ENCODE measurements at regions not wholly inside any gene's neighbourhood (a gene's known extent, or its start where the extent isn't known, plus 50 kb on each side); places are given as distances from the start of the nearest gene placed in this dataset.
A peak's percentile ranks its signal among the peaks of the same experiment; 100 is the strongest.

DNA sequence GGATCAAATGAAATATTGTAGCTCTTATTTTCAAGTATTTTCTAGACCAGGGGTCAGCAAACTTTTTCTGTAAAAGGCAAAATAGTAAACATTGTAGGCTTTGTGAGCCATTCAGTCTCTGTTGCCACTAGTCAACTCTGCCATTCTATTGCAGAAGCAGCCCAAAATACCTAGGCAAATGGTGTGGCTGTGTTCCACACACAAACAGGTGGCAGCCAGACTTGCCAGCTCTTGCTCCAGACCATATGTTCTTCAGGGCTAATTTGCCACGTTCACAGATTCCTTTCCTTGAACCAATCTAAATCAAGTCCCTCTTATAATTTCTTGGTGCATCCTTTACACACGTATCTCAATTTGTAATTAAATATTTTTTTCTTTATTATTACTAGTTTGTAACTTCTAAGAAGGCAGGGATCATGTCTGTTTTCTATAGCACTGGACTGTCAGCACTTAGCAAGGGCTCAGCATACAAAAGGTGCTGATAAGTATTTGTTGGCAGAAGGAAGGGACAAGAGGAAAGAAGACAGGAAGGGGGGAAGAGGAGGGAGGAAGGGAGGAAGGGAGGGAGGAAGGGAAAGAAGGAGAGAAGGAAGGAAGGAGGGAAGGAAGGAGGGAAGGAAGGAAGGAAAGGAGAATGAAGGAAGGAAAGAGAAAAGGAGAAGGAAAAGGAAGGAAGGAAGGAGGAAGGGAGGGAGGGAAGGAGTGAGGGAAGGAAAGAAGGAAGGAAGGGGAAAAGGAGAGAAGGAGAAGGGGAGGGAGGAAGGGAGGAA, 106.5 kb upstream of the EDEM3 start:
- TF ChIP-seq POLR2A (IDR thresholded peaks at IDR 0.05; ENCODE audit: low read depth, low read length) (no peak), POLR2AphosphoS5 (IDR thresholded peaks at IDR 0.05; ENCODE audit: low read depth, low read length) (no peak), TAF1 (IDR thresholded peaks at IDR 0.05; ENCODE audit: low read depth, low read length) (no peak), PAX5 (IDR thresholded peaks at IDR 0.05; ENCODE audit: insufficient read depth, low read length, severe bottlenecking) (no peak), SPI1 (IDR thresholded peaks at IDR 0.05; ENCODE audit: low read depth, low read length) (no peak), POU2F2 (IDR thresholded peaks at IDR 0.05; ENCODE audit: low read depth, low read length) (0 out of 2 replicates have a peak, but pooled peaks have one; percentile 15)

Measured in GM12891 (cell line).